K562 (cell line): ENCODE measurements at regions not wholly inside any gene's neighbourhood (a gene's known extent, or its start where the extent isn't known, plus 50 kb on each side); places are given as distances from the start of the nearest gene placed in this dataset.

Experiments
- ATAC-seq: fragments of 200-7000 bp; cut with Tn5 transposase; 3 replicates; pipeline ENCODE4 v1.9.1; 2020; ENCODE audit warnings: moderate library complexity
- BruUV-seq: library from RNA; stranded (reverse); fragments of 400-500 nt; replicated peaks from 2 replicates; lab custom pipeline; 2021; lab: Mats Ljungman, UMichigan
- CTCF ChIA-PET: fragments of 300-600 bp; formaldehyde crosslinking; extraction: SDS; loops from one replicate; lab custom pipeline; 2021; ENCODE audit warnings: low intra/inter-chr PET ratio; lab: Yijun Ruan, JAX
- POLR2A ChIA-PET: fragments of 300-600, 350-650 bp; sonication (Branson Sonifier 250); formaldehyde crosslinking; extraction: SDS; loops from one replicate; lab custom pipeline; 2021; ENCODE audit warnings: antibody characterized with exemption, inconsistent platforms; lab: Yijun Ruan, JAX
- DNase-seq, 4 experiments: peaks; one replicate each; pipeline versions ENCODE4 v3.0.0 to v3.0.0-alpha.2; 2011 to 2018; ENCODE audit warnings: low spot score in 3 of 4, mixed read lengths in 3 of 4; ENCODE audit errors: extremely low read depth in 1 of 4
- FAIRE-seq: peaks from 2 replicates; lab custom pipeline; 2011; peaks lifted over from hg19 to GRCh38; lab: Jason Lieb, UNC
- H2AFZ ChIP-seq: 2 replicates; pipeline ENCODE4 v1.6.0; 2011; ENCODE audit warnings: low read depth, low read length, control low read depth, inconsistent platforms
- H3K27ac ChIP-seq: fragments of 200-600 bp; 3 replicates; pipeline ENCODE4 v1.8.0; 2011; ENCODE audit warnings: low read depth, mild to moderate bottlenecking, control low read depth, inconsistent platforms, low read length, moderate library complexity, mixed read lengths; ENCODE audit errors: extremely low read depth
- H3K27me3 ChIP-seq, 2 experiments: fragments of 300-600 bp in 1 of 2; 2 replicates in 1 of 2; 3 replicates in 1 of 2; pipeline versions ENCODE4 v1.6.0 to v1.8.0; 2011; ENCODE audit warnings: inconsistent platforms in 2 of 2, low read length in 2 of 2, mild to moderate bottlenecking in 1 of 2, mixed read lengths in 1 of 2, moderate library complexity in 1 of 2; ENCODE audit not compliant: control insufficient read depth in 2 of 2, insufficient read depth in 2 of 2
- H3K36me3 ChIP-seq: fragments of 300-600 bp; 3 replicates; pipeline ENCODE4 v1.8.0; 2011; ENCODE audit warnings: mild to moderate bottlenecking, low read length, inconsistent platforms; ENCODE audit not compliant: control insufficient read depth, insufficient read depth
- H3K4me1 ChIP-seq, 2 experiments: fragments of 200-600 bp in 1 of 2; replicated peaks in 1 of 2; 2 replicates in 1 of 2; 3 replicates in 1 of 2; pipeline versions ENCODE4 v1.5.1 to v1.8.0; 2011; ENCODE audit warnings: inconsistent platforms in 2 of 2, low read length in 2 of 2, mild to moderate bottlenecking in 1 of 2, mixed read lengths in 1 of 2, moderate library complexity in 1 of 2; ENCODE audit not compliant: control insufficient read depth in 2 of 2, insufficient read depth in 2 of 2
- H3K4me2 ChIP-seq: 2 replicates; pipeline ENCODE4 v1.6.1; 2011; ENCODE audit warnings: low read length, control low read depth, inconsistent platforms, mixed read lengths; ENCODE audit not compliant: insufficient read depth
- H3K4me3 ChIP-seq: fragments of 200-600 bp; sonication (generic), shearing (Covaris generic); 2 replicates; pipeline ENCODE4 v1.5.1; 2016; ENCODE audit warnings: control low read depth, inconsistent platforms
- H3K79me2 ChIP-seq: fragments of 200-600 bp; 3 replicates; pipeline ENCODE4 v1.8.0; 2011; ENCODE audit warnings: low read length, inconsistent platforms; ENCODE audit not compliant: control insufficient read depth, insufficient read depth
- H3K9ac ChIP-seq, 2 experiments: 2 replicates each; pipeline versions ENCODE4 v1.6.0 to v1.6.1; 2011; ENCODE audit warnings: low read depth in 2 of 2, low read length in 2 of 2, control low read depth in 1 of 2, inconsistent platforms in 1 of 2, mild to moderate bottlenecking in 1 of 2, mixed read lengths in 1 of 2; ENCODE audit not compliant: insufficient read depth in 1 of 2
- H3K9me1 ChIP-seq: one replicate; pipeline ENCODE4 v1.6.0; 2011; ENCODE audit warnings: inconsistent platforms, mild to moderate bottlenecking, low read length, moderate library complexity; ENCODE audit not compliant: control insufficient read depth, insufficient read depth
- H3K9me3 ChIP-seq: replicated peaks from 2 replicates; pipeline ENCODE4 v1.5.1; 2011; ENCODE audit warnings: low read depth, low read length, inconsistent platforms; ENCODE audit not compliant: control insufficient read depth, insufficient read depth
- H4K20me1 ChIP-seq: replicated peaks from 2 replicates; pipeline ENCODE4 v1.6.1; 2011; ENCODE audit warnings: low read length, inconsistent platforms, mixed read lengths; ENCODE audit not compliant: control insufficient read depth, insufficient read depth
- BHLHE40 ChIP-seq: IDR thresholded peaks from 2 replicates; pipeline ENCODE4 v1.6.1; 2011; ENCODE audit warnings: low read length, improper control_type of control experiment
- DEAF1 ChIP-seq: fragments of 450-650 bp; formaldehyde crosslinking; IDR thresholded peaks from 2 replicates; pipeline ENCODE4 v1.4.0; 2020; ENCODE audit warnings: mild to moderate bottlenecking, moderate library complexity
- HNRNPUL1 ChIP-seq: fragments of 200-400 bp; formaldehyde crosslinking; IDR thresholded peaks from 2 replicates; pipeline ENCODE4 v1.6.1; 2017; ENCODE audit warnings: low read length
- IRF2 ChIP-seq: sonication (generic); formaldehyde crosslinking; IDR thresholded peaks from 2 replicates; pipeline ENCODE4 v1.8.1; 2022; ENCODE audit warnings: mild to moderate bottlenecking, missing genetic modification reagents
- MAFF ChIP-seq: IDR thresholded peaks from 2 replicates; pipeline ENCODE4 v1.6.1; 2012; ENCODE audit warnings: low read length, improper control_type of control experiment
- NCOA2 ChIP-seq, 2 experiments: fragments of 450-650 bp; IDR thresholded peaks; 2 replicates each; pipeline ENCODE4 v1.6.1; 2018; ENCODE audit warnings: mild to moderate bottlenecking in 2 of 2, moderate library complexity in 1 of 2; ENCODE audit not compliant: partially characterized antibody in 2 of 2
- NFE2L1 ChIP-seq: fragments of 450-650 bp; IDR thresholded peaks from 2 replicates; pipeline ENCODE4 v1.6.1; 2016; ENCODE audit warnings: missing genetic modification characterization, low read depth, mild to moderate bottlenecking, missing compliant biosample characterization, moderate library complexity, borderline replicate concordance
- PRMT5 ChIP-seq: sonication (generic); formaldehyde crosslinking; IDR thresholded peaks from 2 replicates; pipeline ENCODE4 v1.5.0; 2020; ENCODE audit warnings: missing genetic modification reagents
- TFAP4 ChIP-seq: sonication (generic); formaldehyde crosslinking; IDR thresholded peaks from 2 replicates; pipeline ENCODE4 v1.8.0; 2022; ENCODE audit warnings: missing genetic modification reagents, mild to moderate bottlenecking, moderate library complexity, borderline replicate concordance
- U2AF1 ChIP-seq: fragments of 200-400 bp; formaldehyde crosslinking; optimal IDR thresholded peaks from 2 replicates; pipeline ENCODE3; 2017; ENCODE audit warnings: mild to moderate bottlenecking, low read depth, low read length, moderate library complexity
- XRCC4 ChIP-seq: IDR thresholded peaks from one replicate; pipeline ENCODE4 v1.6.1; 2011; ENCODE audit not compliant: insufficient read depth, insufficient read length; ENCODE audit errors: extremely low read depth
- ZFX ChIP-seq: sonication (generic); formaldehyde crosslinking; IDR thresholded peaks from 2 replicates; pipeline ENCODE4 v1.8.0; 2022; ENCODE audit warnings: mild to moderate bottlenecking, missing genetic modification reagents, moderate library complexity
- ZNF197 ChIP-seq: fragments of 200-800 bp; sonication (Bioruptor generic); IDR thresholded peaks from 2 replicates; pipeline ENCODE4 v1.6.1; 2016; ENCODE audit warnings: low read depth, missing genetic modification characterization, missing compliant biosample characterization
- ZNF232 ChIP-seq: sonication (generic); formaldehyde crosslinking; IDR thresholded peaks from 2 replicates; pipeline ENCODE4 v1.8.0; 2022; ENCODE audit warnings: mild to moderate bottlenecking, missing genetic modification reagents
- ZNF384 ChIP-seq: IDR thresholded peaks from 2 replicates; pipeline ENCODE4 v1.6.1; 2012; ENCODE audit warnings: low read depth, low read length, improper control_type of control experiment
- ZSCAN29 ChIP-seq: fragments of 450-650 bp; IDR thresholded peaks from 2 replicates; pipeline ENCODE4 v1.6.1; 2017
- ZZZ3 ChIP-seq: fragments of 450-650 bp; IDR thresholded peaks from 2 replicates; pipeline ENCODE4 v1.6.1; 2016; ENCODE audit warnings: antibody characterized with exemption, mild to moderate bottlenecking, moderate library complexity
- WGBS: fragments of 100-300 bp; shearing (Covaris generic); methylation state at CpG from one replicate; pipeline ENCODE4 v1.1.6; 2016; ENCODE audit warnings: low coverage, mixed read lengths; ENCODE audit not compliant: insufficient coverage; ENCODE audit errors: missing lambda C conversion rate; 5-methylcytosine and 5-hydroxymethylcytosine counted together
- in situ Hi-C: fragments of 300-500 bp; cut with MboI; formaldehyde crosslinking; loops from 4 replicates; pipeline ENCODE4 v1.15.0; 2018; ENCODE audit warnings: inconsistent platforms, mixed read lengths
- intact Hi-C: fragments of 100-400 bp; cut with micrococcal nuclease; formaldehyde crosslinking; loops from 2 replicates; pipeline ENCODE4 v1.14.2; 2022
- TF ChIP-seq, protein P1 (sequence below): fragments of 250-450 bp; sonication (Bioruptor Pico); IDR thresholded peaks from 2 replicates; pipeline ENCODE4 v1.4.0; 2020; ENCODE audit warnings: mild to moderate bottlenecking, moderate library complexity, borderline replicate concordance
- TF ChIP-seq, protein P2 (sequence below): fragments of 450-650 bp; formaldehyde crosslinking; IDR thresholded peaks from 2 replicates; pipeline ENCODE4 v1.4.0; 2020; ENCODE audit warnings: mild to moderate bottlenecking, mixed read lengths

DNA sequence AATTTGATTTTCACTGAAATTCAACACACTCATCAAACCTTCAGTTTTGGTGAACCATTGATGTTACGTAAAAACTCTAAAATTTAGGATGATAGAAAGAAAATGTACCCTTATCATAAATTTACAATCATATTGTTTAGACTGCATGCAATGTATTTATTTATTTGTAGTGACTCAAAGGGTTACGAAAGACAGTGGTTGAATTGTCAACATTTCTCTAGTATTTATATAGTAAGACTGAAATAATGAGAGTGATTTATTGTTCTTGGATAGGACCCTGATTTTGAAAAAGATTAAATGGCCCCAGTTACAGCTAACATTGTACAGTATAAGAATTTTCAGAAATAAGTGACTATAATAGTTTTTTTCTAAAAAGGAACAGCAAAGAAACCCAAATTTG is 591.5 kb downstream of the RFPL4B start:
- POLR2A ChIA-PET: no interaction called here
- no peak overlapping the region for H2AFZ ChIP-seq
- DNase-seq: no peak
- 79% methylated on average over 2 of the region's 2 CpGs for WGBS
- no peaks in the 10 kb centered on the region for H4K20me1 ChIP-seq
- no peak overlapping the region for H3K4me3 ChIP-seq
- H3K36me3 ChIP-seq: no peaks in the 10 kb centered on the region
- no peaks in the 10 kb centered on the region for H3K9me1 ChIP-seq
- H3K9me3 ChIP-seq: no peaks in the 10 kb centered on the region
- no peak overlapping the region for H3K9ac ChIP-seq
- in situ Hi-C loops: no loop called here
- CTCF ChIA-PET: no interaction called here
- ATAC-seq: no peak
- H3K27me3 ChIP-seq: no peaks in the 10 kb centered on the region
- intact Hi-C loops: no loop called here
- no peaks in the 10 kb centered on the region for H3K79me2 ChIP-seq
- H3K27ac ChIP-seq: no peak overlapping the region
- no peak for TF ChIP-seq XRCC4
- no peak for TF ChIP-seq TFAP4 (CRISPR knock-in tag)
- no peak for TF ChIP-seq ZSCAN29
- no peak for TF ChIP-seq ZZZ3
- TF ChIP-seq ZFX (CRISPR knock-in tag): no peak
- no peak for TF ChIP-seq MAFF
- no peak for TF ChIP-seq DEAF1
- no peak for TF ChIP-seq ZNF197
- TF ChIP-seq BHLHE40: no peak
- TF ChIP-seq HNRNPUL1: no peak
- TF ChIP-seq ZNF384: no peak
- TF ChIP-seq PRMT5 (CRISPR knock-in tag): no peak
- TF ChIP-seq U2AF1: no peak
- TF ChIP-seq ZNF232 (CRISPR knock-in tag): no peak
- TF ChIP-seq NFE2L1 (tag): no peak
- TF ChIP-seq, protein P1, sequence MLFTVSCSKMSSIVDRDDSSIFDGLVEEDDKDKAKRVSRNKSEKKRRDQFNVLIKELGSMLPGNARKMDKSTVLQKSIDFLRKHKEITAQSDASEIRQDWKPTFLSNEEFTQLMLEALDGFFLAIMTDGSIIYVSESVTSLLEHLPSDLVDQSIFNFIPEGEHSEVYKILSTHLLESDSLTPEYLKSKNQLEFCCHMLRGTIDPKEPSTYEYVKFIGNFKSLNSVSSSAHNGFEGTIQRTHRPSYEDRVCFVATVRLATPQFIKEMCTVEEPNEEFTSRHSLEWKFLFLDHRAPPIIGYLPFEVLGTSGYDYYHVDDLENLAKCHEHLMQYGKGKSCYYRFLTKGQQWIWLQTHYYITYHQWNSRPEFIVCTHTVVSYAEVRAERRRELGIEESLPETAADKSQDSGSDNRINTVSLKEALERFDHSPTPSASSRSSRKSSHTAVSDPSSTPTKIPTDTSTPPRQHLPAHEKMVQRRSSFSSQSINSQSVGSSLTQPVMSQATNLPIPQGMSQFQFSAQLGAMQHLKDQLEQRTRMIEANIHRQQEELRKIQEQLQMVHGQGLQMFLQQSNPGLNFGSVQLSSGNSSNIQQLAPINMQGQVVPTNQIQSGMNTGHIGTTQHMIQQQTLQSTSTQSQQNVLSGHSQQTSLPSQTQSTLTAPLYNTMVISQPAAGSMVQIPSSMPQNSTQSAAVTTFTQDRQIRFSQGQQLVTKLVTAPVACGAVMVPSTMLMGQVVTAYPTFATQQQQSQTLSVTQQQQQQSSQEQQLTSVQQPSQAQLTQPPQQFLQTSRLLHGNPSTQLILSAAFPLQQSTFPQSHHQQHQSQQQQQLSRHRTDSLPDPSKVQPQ (CRISPR knock-in tag): no peak
- no peak for TF ChIP-seq NCOA2 (IDR thresholded peaks at IDR 0.05; ENCODE audit: partially characterized antibody in 2 of 2)
- no peak for TF ChIP-seq IRF2
- TF ChIP-seq, protein P2, sequence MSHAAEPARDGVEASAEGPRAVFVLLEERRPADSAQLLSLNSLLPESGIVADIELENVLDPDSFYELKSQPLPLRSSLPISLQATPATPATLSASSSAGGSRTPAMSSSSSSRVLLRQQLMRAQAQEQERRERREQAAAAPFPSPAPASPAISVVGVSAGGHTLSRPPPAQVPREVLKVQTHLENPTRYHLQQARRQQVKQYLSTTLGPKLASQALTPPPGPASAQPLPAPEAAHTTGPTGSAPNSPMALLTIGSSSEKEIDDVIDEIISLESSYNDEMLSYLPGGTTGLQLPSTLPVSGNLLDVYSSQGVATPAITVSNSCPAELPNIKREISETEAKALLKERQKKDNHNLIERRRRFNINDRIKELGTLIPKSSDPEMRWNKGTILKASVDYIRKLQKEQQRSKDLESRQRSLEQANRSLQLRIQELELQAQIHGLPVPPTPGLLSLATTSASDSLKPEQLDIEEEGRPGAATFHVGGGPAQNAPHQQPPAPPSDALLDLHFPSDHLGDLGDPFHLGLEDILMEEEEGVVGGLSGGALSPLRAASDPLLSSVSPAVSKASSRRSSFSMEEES: no peak
- H3K4me2 ChIP-seq: no peak overlapping the region
- no peaks in the 10 kb centered on the region; a peak in 1 of 5 replicates for H3K4me1 ChIP-seq
- no TSS peak for BruUV-seq
- no peak for FAIRE-seq
